NB4 (cell line): ENCODE measurements at regions not wholly inside any gene's neighbourhood (a gene's known extent, or its start where the extent isn't known, plus 50 kb on each side); places are given as distances from the start of the nearest gene placed in this dataset.

ENCODE experiments used
- DNase-seq: peaks from one replicate; pipeline ENCODE4 v3.0.0; 2010; ENCODE audit warnings: low read depth
- H3K4me3 ChIP-seq: one replicate; pipeline ENCODE4 v1.5.1; 2011; ENCODE audit warnings: mild to moderate bottlenecking, low read depth, low read length, moderate library complexity
- MYC ChIP-seq: IDR thresholded peaks from 2 replicates; pipeline ENCODE4 v1.6.1; 2011; ENCODE audit warnings: low read depth, low read length
- POLR2A ChIP-seq: IDR thresholded peaks from 2 replicates; pipeline ENCODE4 v1.6.1; 2011; ENCODE audit warnings: mild to moderate bottlenecking; ENCODE audit not compliant: insufficient read length; ENCODE audit errors: extremely low read depth
- TF ChIP-seq, protein P1 (sequence below): IDR thresholded peaks from 2 replicates; pipeline ENCODE4 v1.6.1; 2011; ENCODE audit warnings: low read depth, low read length
- TF ChIP-seq, protein P2 (sequence below): IDR thresholded peaks from one replicate; pipeline ENCODE4 v1.5.1; 2012; ENCODE audit warnings: low read depth, low read length

DNA sequence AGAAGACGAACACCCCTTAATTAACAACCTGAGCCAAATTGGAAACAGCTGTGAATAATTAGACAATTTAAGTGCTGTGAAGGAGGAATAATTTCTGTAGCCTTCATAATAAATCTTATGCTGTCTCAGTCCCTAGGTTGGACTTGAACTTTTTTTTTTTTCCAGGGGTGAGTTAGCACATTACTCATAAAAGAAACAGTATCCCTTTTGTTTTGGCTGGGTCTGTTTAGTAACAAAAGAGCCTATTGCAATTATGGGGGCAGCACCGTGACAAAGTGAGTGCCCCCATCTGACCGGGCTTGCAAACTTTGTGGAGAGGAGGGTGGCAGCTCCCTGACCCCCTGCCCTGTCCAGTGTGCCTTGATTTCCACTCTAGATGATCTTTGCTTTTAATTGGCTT is 167.4 kb downstream of the DICER1 start:
- no peak for DNase-seq
- TF ChIP-seq, protein P1, sequence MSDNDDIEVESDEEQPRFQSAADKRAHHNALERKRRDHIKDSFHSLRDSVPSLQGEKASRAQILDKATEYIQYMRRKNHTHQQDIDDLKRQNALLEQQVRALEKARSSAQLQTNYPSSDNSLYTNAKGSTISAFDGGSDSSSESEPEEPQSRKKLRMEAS: no peak
- TF ChIP-seq POLR2A (no peak), MYC (no peak)
- TF ChIP-seq, protein P2, sequence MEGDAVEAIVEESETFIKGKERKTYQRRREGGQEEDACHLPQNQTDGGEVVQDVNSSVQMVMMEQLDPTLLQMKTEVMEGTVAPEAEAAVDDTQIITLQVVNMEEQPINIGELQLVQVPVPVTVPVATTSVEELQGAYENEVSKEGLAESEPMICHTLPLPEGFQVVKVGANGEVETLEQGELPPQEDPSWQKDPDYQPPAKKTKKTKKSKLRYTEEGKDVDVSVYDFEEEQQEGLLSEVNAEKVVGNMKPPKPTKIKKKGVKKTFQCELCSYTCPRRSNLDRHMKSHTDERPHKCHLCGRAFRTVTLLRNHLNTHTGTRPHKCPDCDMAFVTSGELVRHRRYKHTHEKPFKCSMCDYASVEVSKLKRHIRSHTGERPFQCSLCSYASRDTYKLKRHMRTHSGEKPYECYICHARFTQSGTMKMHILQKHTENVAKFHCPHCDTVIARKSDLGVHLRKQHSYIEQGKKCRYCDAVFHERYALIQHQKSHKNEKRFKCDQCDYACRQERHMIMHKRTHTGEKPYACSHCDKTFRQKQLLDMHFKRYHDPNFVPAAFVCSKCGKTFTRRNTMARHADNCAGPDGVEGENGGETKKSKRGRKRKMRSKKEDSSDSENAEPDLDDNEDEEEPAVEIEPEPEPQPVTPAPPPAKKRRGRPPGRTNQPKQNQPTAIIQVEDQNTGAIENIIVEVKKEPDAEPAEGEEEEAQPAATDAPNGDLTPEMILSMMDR: no peak
- no peak overlapping the region for H3K4me3 ChIP-seq

DNA sequence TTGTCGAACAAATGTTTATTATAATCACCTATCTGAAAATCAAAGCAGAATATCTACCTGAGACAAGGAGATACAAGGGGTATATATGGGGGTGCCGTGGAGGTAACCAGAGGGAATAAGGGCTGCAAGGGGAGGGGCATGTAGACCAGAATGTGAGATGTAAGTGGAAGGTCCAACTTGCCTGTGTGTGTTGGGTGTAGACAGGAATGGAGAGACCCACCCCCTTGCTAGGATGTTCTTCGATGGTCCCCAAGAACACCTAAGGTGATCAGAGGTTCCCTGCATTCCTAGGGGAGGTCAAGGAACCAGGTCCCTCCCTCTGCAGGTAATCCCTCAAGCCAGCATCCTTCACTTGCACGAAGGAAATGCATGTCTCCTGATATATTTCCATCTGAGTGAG is 167.9 kb downstream of the DICER1 start:
- TF ChIP-seq, protein P1: no peak
- TF ChIP-seq, protein P2: no peak
- TF ChIP-seq POLR2A: no peak
- no peak for TF ChIP-seq MYC
- no peak for DNase-seq
- no peak overlapping the region for H3K4me3 ChIP-seq

DNA sequence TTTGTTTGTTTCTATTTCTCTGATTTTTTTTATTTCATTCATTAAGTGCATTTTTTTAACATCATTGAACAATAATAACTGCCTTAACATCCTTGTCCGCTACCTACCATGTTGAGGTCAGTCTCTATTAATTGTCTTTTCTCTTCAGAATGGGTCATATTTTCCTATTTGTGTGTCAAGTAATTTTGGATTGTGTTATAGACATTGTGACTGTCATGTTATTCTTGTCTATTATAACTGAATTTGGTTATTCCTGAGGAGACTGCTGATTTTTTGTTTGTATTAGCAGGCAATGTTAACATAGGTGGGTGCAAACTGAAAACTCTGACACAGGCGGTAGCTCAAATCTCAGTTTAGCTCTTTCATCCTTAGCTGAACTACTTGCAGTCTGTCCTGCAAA is 169.9 kb downstream of the DICER1 start:
- TF ChIP-seq POLR2A (no peak), MYC (no peak)
- TF ChIP-seq, protein P1: no peak
- TF ChIP-seq, protein P2: no peak
- DNase-seq: no peak
- H3K4me3 ChIP-seq: no peak overlapping the region

DNA sequence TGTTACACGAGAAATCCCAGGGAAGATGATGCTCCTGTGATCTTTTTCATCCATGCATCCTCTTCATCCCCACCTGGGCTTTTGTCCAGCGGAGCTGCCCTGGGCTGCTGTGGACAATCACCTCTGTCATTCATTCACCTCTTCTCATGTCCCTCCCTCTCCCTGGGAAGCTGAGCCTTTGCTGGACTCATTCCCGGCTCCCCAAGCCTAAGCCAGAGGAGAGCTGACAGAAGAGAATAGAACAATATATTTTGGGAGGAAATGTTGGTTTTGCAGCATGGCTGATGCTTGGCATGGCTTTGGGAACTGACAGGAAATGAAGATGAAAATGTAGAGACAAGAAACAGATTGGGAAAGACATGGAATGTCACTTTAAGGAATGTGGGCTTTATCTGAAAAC is 177.4 kb downstream of the DICER1 start:
- DNase-seq: no peak
- H3K4me3 ChIP-seq: no peak overlapping the region
- no peak for TF ChIP-seq POLR2A
- TF ChIP-seq, protein P2: no peak
- no peak for TF ChIP-seq MYC
- TF ChIP-seq, protein P1: no peak

DNA sequence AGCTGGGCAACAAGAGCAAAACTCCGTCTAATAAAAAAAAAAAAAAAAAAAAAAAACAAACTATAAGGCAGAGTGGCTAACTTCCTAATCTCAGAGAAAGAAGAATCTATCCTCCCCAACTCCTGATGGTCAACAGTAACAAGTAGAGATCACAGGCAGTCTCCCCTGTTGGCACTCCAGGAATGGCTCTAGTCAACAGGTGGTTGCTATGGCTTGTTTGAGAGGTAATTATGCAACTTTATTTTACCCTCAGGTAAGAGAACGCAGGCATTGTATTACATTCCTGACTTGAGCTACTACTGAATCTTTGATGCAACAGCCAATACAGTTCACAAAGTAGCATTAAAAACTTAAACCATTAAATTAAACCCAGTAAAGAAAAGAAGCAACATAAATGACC is 180.3 kb downstream of the DICER1 start:
- TF ChIP-seq POLR2A (no peak), MYC (no peak)
- TF ChIP-seq, protein P1: no peak
- TF ChIP-seq, protein P2: no peak
- no peak for DNase-seq
- H3K4me3 ChIP-seq: no peak overlapping the region

DNA sequence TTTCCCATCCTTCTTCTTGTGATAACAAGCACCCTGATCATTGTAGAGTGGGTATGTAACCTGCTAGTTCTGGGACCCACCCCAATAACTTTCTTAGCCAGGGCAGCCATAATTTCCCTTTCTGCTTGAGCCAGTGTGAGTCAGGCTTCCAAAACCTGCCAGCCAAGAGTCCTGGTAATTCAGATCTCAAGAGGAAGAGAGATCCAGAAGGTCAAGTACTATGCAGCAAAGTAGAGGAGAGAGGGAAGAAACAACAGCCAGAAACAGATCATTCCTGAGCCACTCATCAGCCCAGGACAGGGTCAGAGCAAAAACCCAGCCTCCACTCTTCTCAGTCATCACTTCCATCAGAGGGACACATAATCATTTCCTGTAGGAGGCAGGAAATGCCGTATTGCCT is 182.0 kb downstream of the DICER1 start:
- no peak for DNase-seq
- H3K4me3 ChIP-seq: no peak overlapping the region
- TF ChIP-seq POLR2A (no peak), MYC (no peak)
- TF ChIP-seq, protein P1: no peak
- TF ChIP-seq, protein P2: no peak
